Heart left ventricle (tissue), 16 donors: ENCODE measurements at regions not wholly inside any gene's neighbourhood (a gene's known extent, or its start where the extent isn't known, plus 50 kb on each side); places are given as distances from the start of the nearest gene placed in this dataset.
A peak's percentile ranks its signal among the peaks of the same experiment; 100 is the strongest.

Experiments used
- ATAC-seq, 4 donors: fragments of 200-7000 bp; cut with Tn5 transposase; one replicate each; pipeline ENCODE4 v1.9.1; 2020 to 2022; ENCODE audit warnings: moderate library complexity in 4 of 4, mild to moderate bottlenecking in 3 of 4, moderate number of reproducible peaks in 1 of 4
- DNase-seq, 5 donors: peaks; one replicate each; pipeline ENCODE4 v3.0.0-alpha.2; 2020
- H3K27ac ChIP-seq, 12 donors: fragments of 200-600 bp; sonication (generic) in 4 of 12; one replicate each; pipeline versions ENCODE4 v1.5.0 to v1.8.0; 2016 to 2022; ENCODE audit warnings: mild to moderate bottlenecking in 2 of 12
- H3K27me3 ChIP-seq, 9 donors: fragments of 200-600 bp; sonication (generic) in 2 of 9; one replicate each; pipeline versions ENCODE4 v1.5.1 to v1.8.0; 2016 to 2022; ENCODE audit warnings: mild to moderate bottlenecking in 3 of 9
- H3K36me3 ChIP-seq, 9 donors: fragments of 200-600 bp; sonication (generic) in 2 of 9; one replicate each; pipeline versions ENCODE4 v1.5.0 to v1.8.0; 2018 to 2022; ENCODE audit warnings: mild to moderate bottlenecking in 2 of 9
- H3K4me1 ChIP-seq, 12 donors: fragments of 200-600 bp; sonication (generic) in 4 of 12; one replicate each; pipeline versions ENCODE4 v1.5.0 to v1.8.0; 2016 to 2022; ENCODE audit warnings: mild to moderate bottlenecking in 3 of 12
- H3K4me3 ChIP-seq, 12 donors: fragments of 200-600 bp; sonication (generic) in 4 of 12; one replicate each; pipeline versions ENCODE4 v1.5.0 to v1.8.0; 2017 to 2022; ENCODE audit warnings: mild to moderate bottlenecking in 9 of 12, moderate library complexity in 4 of 12
- H3K9me3 ChIP-seq, 12 donors: fragments of 200-600 bp; sonication (generic) in 4 of 12; one replicate each; pipeline versions ENCODE4 v1.5.0 to v1.8.0; 2016 to 2022; ENCODE audit warnings: mild to moderate bottlenecking in 1 of 12
- POLR2A ChIP-seq, 2 donors: fragments of 450-650 bp; IDR thresholded peaks; one replicate each; pipeline ENCODE4 v1.6.1; 2017; ENCODE audit warnings: antibody characterized with exemption in 2 of 2, mild to moderate bottlenecking in 2 of 2, moderate library complexity in 2 of 2
- WGBS, 4 donors: extraction: QIAGEN DNeasy Blood & Tissue Kit in 2 of 4; methylation state at CpG; one replicate each; pipeline versions ENCODE4 v1.1.5 to v1.1.7; 2013 to 2018; 5-methylcytosine and 5-hydroxymethylcytosine counted together
- intact Hi-C, 10 donors: fragments of 100-400 bp; cut with DNase I; formaldehyde crosslinking; loops; one replicate each; pipeline versions ENCODE4 v1.11.1 to v1.14.2; 2022
- TF ChIP-seq, protein P1 (sequence below), 12 donors: fragments of 200-600 bp; sonication (generic) in 4 of 12; IDR thresholded peaks; one replicate each; pipeline versions ENCODE4 v1.5.0 to v1.8.0; 2018 to 2022; ENCODE audit warnings: antibody characterized with exemption in 12 of 12, mild to moderate bottlenecking in 5 of 12
- donor health status: ischemic (EF 13 %, LVEDD 7.1; RV severe dilation, severe dysfunction).
- donor health status: healthy with polysubstance abuse.
- donor health status: DM: no; HTN: yes; CAD: no.
- donor health status: DM: no; HTN: no; CAD: no.
- donor health status: ischemic (EF 25% LVEDD 6.9; RV normal size, moderate dysfunction).
- donor health status: ischemic (EF 25% LVEDD 5.7; RV mildly dilated, moderate dysfunction).
- donor health status: healthy.
- donor health status: DM: yes; HTN: yes; CAD: no.
- donor health status: ischemic (EF 35%, LVEDD 5.7; RV mildly dilated, moderate dysfunction).
- donor health status: nonischemic (EF 11% LVEDD 7.7; RV severe dilation, severe dysfunction).
- donor health status: DM: yes; HTN: yes; CAD: no.
- donor health status: PGD.
- donor health status: ischemic (EF 29% LVEDD 5.4; RV normal size, mild dysfunction).
- donor health status: nonischemic (EF 23%, LVEDD 6.1; RV moderate dilation, normal function).

DNA sequence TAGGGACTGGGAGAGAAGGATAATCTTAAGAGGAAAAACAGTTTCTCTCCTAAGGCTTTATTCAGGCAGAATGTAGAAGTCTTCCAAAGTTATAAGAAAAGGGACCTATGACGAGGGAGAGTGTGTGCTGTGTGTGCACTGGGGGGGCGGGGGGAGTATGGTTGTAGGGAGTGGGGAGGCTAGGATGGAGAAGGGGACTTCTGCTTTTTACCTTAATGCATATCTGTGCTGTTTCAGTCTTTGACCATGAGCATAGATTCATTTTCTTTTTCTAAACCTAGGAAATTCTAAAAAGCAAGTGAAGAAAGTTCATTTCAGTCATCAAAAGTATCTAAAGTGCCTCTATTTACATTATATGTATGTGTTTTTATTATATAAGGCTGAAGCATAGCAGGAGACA is 52.6 kb upstream of the RASA2 start:
- WGBS, 4 donors: 80 to 94% (median 90%) methylated on average over 2 of the region's 2 CpGs
- peak overlapping the region in 8 of 12 donors; percentile 17 to 87 (median 57) for H3K27ac ChIP-seq

DNA sequence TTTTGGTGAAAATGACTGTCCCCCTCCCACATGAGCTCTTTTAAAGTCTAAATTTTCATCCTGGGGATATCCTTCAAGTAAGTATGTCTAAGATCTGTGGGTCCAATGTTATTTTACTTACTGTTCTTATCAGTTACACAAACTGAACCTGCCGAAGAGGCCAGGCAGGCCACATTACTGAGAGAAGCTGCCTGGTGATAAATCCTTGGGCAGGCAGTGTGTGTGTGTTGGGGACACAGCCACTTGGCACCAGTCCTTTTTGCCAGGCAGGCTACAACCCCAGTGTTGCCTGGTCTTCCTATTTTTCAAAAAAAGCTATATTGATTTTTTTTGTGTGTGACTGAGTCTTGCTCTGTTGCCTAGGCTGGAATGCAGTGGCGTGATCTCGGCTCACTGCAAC is 50.6 kb upstream of the RASA2 start:
- Histone ChIP-seq H3K36me3 (peaks cover 0 to 31% (median 11%) of the 10 kb centered on the region in 9 donors), H3K27me3 (no peaks in the 10 kb centered on the region), H3K4me3 (no peak overlapping the region), H3K9me3 (no peaks in the 10 kb centered on the region), H3K4me1 (peaks cover 3 to 90% (median 55%) of the 10 kb centered on the region in 12 donors), H3K27ac (peak overlapping the region in 9 of 12 donors; percentile 35 to 76 (median 58))
- intact Hi-C loops: no loop called here
- 64 to 85% (median 78%) methylated on average over 3 of the region's 3 CpGs for WGBS, 4 donors
- TF ChIP-seq POLR2A (IDR thresholded peaks at IDR 0.05): no peak
- ATAC-seq: peak; percentile 50 to 69 (median 60)
- peak in 2 of 5 donors; percentile 38 to 53 for DNase-seq

More for the DNA sequence above, 52.6 kb upstream of the RASA2 start:
- Histone ChIP-seq H3K27me3 (no peaks in the 10 kb centered on the region), H3K4me3 (no peak overlapping the region), H3K36me3 (peaks cover 0 to 47% (median 13%) of the 10 kb centered on the region in 9 donors), H3K9me3 (no peaks in the 10 kb centered on the region), H3K4me1 (peaks cover 0 to 86% (median 50%) of the 10 kb centered on the region in 12 donors)
- intact Hi-C loops: no loop called here
- ATAC-seq (no peak), DNase-seq (no peak)
- no peak for TF ChIP-seq POLR2A (IDR thresholded peaks at IDR 0.05)
- TF ChIP-seq, protein P1, sequence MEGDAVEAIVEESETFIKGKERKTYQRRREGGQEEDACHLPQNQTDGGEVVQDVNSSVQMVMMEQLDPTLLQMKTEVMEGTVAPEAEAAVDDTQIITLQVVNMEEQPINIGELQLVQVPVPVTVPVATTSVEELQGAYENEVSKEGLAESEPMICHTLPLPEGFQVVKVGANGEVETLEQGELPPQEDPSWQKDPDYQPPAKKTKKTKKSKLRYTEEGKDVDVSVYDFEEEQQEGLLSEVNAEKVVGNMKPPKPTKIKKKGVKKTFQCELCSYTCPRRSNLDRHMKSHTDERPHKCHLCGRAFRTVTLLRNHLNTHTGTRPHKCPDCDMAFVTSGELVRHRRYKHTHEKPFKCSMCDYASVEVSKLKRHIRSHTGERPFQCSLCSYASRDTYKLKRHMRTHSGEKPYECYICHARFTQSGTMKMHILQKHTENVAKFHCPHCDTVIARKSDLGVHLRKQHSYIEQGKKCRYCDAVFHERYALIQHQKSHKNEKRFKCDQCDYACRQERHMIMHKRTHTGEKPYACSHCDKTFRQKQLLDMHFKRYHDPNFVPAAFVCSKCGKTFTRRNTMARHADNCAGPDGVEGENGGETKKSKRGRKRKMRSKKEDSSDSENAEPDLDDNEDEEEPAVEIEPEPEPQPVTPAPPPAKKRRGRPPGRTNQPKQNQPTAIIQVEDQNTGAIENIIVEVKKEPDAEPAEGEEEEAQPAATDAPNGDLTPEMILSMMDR (IDR thresholded peaks at IDR 0.05): no peak
